ENCODE measurements at regions not wholly inside any gene's neighbourhood (a gene's known extent, or its start where the extent isn't known, plus 50 kb on each side); places are given as distances from the start of the nearest gene placed in this dataset.

DNA sequence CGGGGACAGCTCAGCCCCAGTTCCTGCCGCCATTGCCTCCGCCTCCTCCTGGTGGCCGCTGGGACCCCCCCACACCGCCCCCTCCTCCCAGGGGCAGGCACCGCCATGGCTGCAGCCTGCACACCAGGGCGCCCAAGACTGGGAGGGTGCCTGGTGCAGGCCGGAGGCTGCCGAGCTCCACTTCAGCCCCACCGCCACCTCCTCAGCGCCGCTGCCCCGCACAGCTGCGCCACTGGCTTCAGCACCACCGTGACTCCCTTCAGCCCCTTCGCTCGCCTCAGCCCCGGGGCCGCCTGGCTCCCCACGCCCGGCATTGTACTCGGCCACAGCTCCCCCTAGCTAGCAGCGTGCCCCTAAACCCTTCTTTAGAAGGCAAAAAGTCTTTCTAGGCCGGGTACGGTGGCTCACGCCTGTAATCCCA, 131.1 kb downstream of the CRYBB2 start:
- DNase-seq (ENCODE audit: low read depth) = no peak

DNA sequence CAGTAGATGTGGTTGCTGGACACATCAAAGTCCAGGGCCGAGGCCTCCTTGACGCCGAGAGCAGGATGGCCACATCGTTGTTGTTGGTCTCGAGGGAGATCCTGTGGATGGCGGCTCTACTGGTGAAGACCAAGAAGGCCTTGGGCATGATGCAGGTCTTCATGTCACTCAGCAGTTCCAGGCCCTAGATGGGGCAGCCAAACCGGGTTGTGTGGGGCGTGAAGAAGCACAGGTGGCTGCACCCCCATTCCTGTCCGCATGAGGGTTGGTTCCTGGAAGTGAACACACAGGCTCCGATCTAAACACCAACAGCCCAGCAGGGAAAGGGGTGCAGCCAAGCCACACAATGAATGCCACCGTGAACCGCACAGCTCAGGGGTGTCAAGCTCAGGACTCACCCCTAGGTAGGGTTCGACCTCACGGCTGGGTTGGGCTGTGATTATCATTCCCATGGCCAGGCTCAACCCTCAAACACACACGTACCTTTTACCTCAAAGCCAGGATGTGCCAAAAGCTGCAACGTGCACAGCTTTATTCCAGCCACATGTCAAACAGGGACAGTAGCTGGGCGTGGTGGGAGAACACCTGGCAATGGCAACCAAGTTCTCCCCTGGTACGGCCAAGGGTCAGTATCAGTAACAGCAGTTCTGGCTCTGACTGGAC, 132.3 kb downstream of the CRYBB2 start:
- no peak for DNase-seq (ENCODE audit: low read depth)

DNA sequence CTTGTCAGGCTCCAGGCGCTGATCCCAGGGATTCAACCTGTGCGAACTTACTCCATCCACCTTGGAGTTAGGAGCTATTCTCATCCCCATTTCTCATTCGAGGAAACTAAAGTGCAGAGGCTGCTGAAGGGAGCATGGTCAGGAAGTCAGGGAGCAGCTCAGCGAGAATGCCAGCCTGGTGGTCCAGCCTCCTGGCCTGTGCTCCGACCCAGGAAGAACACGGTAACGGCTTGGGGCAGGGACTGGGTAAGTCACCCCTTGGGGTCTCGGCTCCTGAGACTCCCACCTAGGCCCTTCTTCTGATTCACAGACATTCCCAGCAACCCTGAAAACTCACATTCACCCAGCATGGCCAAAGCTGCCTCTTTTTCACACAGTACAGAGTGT, 132.8 kb downstream of the CRYBB2 start:
- DNase-seq (ENCODE audit: low read depth) = no peak

DNA sequence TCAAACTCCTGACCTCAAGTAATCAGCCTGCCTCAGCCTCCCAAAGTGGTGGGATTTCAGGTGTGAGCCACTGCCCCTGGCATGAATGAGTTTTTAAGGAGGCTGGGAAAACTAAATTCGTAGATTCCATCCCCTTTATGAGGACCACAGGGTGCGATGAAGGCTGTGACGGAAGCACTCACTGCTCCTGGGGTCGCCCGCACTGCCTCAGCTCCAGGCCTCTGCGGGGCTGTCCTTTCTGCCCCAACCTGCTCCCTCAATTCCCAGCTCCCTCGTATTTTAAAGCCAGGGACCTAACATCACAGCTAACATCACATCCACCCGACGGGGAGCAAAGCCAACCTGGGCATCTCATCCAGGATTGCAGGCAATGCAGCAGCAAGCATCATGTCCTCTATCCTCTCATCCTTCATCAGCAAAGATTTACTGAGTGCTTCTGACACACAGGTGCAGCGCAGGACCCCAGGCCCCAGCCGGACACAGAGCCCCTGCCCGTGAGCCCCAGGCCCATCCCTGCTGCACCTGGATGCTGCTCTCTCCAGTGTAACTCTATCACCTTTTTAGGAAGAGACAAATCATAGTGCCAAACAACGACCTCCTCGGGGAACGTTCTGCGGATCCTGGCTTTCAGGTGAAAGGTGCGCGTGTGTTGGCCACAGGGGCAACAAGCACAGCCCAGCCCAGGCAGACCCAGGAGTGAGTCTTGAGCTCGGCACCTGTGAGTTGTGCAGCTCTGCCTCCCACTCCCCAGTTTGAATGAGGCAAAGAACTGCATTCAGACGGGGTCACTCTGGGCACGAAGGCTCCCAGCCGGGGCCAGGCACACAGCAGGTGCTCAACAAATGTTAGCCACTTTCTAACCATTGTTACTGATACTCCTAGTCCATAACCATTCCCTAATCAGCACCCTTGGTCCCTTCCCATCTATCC, 134.3 kb downstream of the CRYBB2 start:
- no peak for DNase-seq (ENCODE audit: low read depth)

- no peak for DNase-seq (ENCODE audit: low read depth)
Measured at GRCh38 chr22:25354456-25354855, 135.0 kb downstream of the CRYBB2 start.

DNA sequence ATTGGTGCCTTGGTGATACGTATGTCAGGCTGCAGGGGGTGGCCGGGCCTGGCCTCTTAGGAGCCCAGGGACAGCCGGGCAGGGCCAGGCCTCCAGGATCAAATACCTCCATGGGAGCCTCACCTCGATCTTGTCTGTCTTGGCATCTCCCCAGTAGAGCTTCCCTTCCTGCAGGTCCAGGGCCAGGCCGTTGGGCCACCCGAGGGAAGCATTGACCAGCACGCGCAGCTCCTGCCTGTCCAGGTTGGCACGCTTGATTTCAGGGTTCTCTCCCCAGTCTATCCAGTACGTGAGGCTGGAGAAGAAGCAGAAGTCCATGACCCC, 137.7 kb downstream of the CRYBB2 start:
- no peak for DNase-seq (ENCODE audit: low read depth)

GRCh38 chr22:25357606-25358420, 138.4 kb downstream of the CRYBB2 start:
- DNase-seq (ENCODE audit: low read depth) = no peak

- no peak for DNase-seq (ENCODE audit: low read depth)
Measured at GRCh38 chr22:25358421-25359170, 139.2 kb downstream of the CRYBB2 start.

DNA sequence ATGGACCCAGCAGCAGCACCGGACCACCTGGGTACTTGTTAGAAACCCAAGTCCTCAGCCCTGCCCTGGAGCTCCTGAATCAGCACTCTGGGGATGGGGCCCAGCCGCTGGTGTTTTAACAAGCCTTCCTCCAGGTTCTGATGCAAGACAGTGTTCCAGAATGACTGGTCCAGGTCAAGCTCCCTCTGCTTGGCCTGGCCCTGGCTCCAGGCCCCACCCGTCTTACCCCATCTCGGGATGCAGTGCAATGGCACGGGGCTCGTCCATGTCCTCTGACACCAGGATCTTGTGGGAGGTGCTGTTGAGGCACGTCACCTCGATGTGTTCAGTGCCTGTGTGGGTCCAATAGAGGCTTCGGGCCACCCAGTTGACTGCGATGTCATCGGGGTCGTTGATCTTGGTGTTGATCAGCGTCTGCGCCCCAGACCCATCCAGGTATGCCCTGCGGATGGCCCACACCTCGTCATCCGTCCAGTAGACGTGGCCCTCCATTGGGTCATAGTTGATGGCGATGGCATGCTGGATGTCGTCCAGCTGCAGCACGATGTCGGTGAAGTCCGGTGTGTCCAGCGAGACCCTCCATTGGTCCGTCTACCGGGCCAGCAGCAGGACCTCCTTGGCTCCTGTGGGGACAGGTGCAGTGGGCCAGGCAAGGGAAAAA, 140.3 kb downstream of the CRYBB2 start:
- DNase-seq (ENCODE audit: low read depth) = no peak

- DNase-seq (ENCODE audit: low read depth) = no peak
Measured at GRCh38 chr22:25360411-25360810, 141.0 kb downstream of the CRYBB2 start.

DNA sequence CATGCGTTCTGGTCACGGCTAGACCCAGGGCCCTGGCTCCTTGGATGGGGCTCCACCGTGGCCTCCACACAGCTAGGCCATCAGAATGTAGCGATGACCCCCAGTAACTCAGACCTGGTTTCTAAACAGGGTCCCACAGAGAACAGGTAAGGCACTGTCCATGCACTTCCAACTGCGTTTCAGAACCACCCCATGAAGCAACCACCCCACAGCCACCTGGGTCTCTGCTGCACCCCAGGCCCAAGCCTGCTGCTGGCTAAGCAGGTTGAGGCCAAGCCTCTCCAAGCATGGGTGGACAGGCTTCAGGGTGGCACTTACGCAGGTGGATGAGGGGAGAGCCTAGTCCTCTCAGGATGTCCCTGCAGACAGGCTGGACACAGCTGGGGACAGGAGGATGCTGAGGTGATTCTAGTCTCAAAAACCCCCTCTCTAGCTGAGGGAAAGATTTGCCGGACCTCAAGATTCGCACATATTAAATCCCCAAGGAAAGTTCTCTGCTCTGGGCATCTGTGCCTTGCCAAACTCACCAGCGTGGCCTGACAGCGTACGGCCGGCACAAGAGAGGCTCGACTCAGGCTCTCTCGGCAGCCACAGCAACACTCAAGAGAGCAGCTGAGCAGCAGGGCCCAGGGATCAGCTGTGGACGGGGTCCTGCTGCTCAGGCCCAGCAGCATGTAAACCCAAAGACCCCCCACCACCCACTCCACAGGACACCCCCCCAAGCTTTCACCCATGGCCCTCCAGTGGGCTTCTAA, 141.6 kb downstream of the CRYBB2 start:
- no peak for DNase-seq (ENCODE audit: low read depth)

DNA sequence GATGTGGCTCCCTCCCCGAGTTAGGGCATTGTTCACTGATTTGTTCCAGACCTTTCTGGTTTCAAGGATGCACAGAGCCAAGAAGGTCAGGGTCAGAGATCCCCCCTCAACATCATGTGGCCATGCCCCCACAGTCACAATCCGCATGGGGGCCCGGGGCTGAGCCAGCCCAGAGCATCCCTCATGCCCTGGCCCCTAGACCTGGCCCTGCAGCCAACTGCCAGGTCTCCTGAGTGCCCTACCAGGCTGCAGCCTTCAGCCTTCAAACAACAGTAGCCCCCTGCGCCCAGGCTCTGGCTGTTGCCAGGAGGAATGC, 142.4 kb downstream of the CRYBB2 start:
- DNase-seq (ENCODE audit: low read depth) = no peak

DNA sequence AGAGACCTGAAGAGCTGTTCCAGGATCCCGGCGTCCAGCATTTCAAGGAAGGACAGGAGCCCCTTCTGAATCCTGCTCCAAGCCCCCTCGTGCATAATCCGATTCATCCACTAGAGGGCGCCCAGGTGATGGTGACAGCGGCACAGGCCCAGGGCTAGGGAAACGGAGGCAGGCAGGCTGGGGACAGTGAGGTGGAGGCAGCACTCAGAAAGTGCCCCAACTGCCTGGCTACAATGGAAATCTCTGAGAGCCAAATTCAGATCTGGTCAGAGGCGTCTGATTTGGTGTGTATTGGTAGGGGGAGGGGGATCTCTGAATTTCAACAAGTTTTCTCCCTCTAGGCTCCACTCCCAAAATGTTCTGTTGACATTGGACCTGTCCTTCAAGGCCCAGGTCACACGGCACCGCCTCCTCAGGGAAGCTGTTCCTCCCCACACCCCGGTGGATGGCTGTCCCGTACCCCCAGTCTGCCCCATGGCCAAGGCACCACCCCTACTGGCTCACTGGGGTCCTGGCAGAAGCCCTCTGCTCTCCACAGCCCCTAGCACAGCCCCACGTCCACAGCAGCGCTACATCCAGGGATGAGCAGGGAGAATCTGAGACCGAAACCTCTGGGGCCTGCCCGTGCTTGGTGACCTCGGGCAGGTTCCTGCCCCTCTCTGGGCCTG, 142.9 kb downstream of the CRYBB2 start:
- DNase-seq (ENCODE audit: low read depth) = peak; percentile 65

- no peak for DNase-seq (ENCODE audit: low read depth)
Measured at GRCh38 chr22:25362883-25363240, 143.4 kb downstream of the CRYBB2 start.

DNA sequence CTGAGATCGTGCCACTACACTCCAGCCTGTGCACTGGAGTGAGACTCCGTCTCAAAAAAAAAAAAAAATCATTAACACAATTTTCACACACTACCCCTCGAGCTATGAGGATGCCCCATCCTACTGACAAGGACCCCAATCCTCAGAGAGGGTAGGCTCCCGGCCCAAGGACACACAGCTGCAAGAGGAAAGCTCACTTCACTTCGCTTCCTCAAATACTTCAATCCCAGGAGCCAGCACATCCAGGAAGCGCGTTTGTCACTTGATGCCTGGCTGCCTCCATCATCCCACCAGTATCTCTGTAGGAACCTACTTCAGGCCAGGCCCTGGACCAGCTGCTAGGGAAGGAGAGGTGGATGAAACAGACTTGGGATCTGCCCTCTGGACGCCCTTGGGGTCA, 144.0 kb downstream of the CRYBB2 start:
- DNase-seq (ENCODE audit: low read depth) = no peak

DNA sequence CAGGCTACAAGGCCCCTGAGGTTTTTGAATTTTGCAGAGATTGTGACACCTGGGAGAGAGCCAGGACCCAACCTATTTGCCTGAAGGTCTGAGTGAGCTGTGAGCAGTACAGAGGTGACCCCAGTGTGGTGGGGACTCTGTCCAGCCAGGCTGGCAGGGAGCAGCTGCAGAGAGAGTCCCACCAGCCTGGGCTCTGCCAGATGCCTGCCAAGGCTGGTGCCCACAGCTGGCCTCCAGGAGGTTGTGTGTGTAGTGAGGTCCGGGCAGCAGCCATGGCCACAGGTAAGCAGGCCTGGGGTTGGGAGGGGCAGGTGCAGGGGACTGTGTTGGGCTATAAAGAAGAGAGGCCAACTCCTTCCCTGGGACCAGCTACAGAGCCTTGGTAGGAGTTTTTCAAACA, 144.8 kb downstream of the CRYBB2 start:
- DNase-seq (ENCODE audit: low read depth) = no peak

DNA sequence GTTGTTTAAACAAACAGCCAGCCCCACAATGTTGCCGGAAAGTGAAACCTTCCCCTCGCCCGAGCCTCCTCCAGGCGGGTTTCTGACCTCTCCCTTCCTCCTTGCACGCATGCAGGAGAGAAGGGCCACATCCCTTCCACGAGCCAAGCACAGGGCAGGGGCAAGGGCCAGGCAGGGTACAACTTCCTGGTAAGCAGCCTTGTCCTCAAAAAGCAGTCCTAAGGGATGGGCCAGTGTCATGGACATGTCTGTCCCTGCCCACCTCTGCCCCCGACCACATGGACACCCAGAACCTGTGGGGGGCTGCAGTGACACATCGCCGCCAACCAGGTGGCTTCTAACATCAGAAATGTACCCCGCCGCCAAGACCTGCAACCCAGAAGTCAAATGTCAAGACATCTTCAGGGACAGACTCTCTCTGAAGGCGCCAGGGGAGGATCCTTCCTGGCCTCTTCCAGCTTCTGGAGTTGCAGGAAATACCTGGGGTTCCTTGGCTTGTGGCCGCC, 145.3 kb downstream of the CRYBB2 start:
- DNase-seq (ENCODE audit: low read depth) = no peak

DNA sequence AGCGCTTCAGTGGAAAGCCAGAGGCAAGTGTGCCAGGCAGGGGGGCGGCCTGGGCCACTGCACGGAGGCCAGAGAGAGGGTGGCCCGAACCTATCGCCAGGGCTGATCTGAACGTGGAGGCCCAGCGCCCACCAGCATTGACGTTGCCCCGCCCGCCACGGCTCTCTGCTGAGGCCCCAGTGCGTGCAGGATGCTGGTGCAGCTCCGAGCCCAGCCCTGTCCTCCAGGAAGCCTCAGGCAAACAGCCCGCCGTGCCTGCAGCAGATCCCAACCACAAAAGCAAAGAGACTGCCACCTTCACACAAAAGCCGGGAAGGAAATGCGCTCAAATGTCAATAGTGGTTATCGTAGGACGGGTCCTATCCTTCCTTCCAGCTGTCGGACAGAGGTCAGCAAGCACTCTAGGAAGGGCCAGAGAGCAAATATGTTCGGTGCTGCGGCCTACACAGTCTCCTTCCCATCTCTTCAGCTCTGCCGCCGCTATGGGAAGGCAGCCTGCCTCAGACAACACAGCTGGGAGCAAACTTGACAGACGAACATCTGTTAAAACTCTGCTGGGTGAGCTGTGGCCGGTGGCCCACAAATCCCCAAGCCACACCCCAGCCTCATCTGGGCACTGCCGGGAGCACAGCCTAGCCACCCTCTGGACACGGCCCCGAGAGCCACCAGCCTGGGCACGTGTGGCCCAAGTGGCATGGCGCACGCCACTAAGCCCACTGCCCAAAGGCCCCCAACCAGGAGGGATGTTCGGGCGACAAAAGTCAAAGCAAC, 146.2 kb downstream of the CRYBB2 start:
- DNase-seq (ENCODE audit: low read depth) = no peak

DNA sequence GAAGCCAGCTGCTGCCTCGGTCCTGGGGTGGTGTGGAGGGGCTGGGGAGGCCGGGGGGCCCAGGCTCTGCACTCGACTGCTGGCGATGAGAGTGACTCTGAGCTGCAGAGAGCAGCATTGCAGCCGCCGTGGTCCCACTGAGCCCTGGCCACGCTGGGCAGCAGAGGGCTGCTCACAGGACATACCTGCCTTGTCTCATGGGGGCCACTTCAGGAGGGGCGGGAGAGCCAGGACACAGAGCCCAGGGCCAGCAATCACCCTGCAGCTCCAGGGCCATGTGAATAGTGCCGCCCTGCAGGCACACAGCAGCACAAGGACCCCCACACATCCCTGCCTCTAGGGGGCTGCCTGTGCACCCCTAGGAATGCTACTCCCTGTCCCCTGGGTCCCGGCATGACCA, 147.0 kb downstream of the CRYBB2 start:
- DNase-seq (ENCODE audit: low read depth) = no peak
